Left forelimb (tissue), 1 donor: ENCODE measurements at regions not wholly inside any gene's neighbourhood (a gene's known extent, or its start where the extent isn't known, plus 50 kb on each side); places are given as distances from the start of the nearest gene placed in this dataset.

Experiments used
- DNase-seq: peaks from one replicate; pipeline ENCODE4 v3.0.0-alpha.2; 2018; ENCODE audit warnings: low spot score

GRCh38 chr4:41359836-41360213 is 103.1 kb downstream of the UCHL1 start:
- DNase-seq, result no peak

- DNase-seq, result peak; percentile 84
Observed at GRCh38 chr4:41360214-41360920, 103.6 kb downstream of the UCHL1 start.

GRCh38 chr4:41360921-41361793 is 104.4 kb downstream of the UCHL1 start:
- DNase-seq, result peak; percentile 78

GRCh38 chr4:41361794-41362526 is 105.2 kb downstream of the UCHL1 start:
- DNase-seq, result no peak

- no peak for DNase-seq
Observed at GRCh38 chr4:41362621-41363383, 106.1 kb downstream of the UCHL1 start.

- DNase-seq, result no peak
Observed at GRCh38 chr4:41363384-41363981, 106.8 kb downstream of the UCHL1 start.

- DNase-seq, result no peak
Observed at GRCh38 chr4:41364876-41365275, 108.1 kb downstream of the UCHL1 start.

- no peak for DNase-seq
Observed at GRCh38 chr4:41365681-41366080, 109.0 kb downstream of the UCHL1 start.

- DNase-seq, result no peak
Observed at GRCh38 chr4:41366911-41367517, 110.3 kb downstream of the UCHL1 start.

GRCh38 chr4:41369680-41370079 is 113.0 kb downstream of the UCHL1 start:
- no peak for DNase-seq

- no peak for DNase-seq
Observed at GRCh38 chr4:41373221-41373620, 116.5 kb downstream of the UCHL1 start.

GRCh38 chr4:41374490-41374889 is 117.8 kb downstream of the UCHL1 start:
- no peak for DNase-seq

GRCh38 chr4:41375561-41375960 is 118.8 kb downstream of the UCHL1 start:
- no peak for DNase-seq

- no peak for DNase-seq
Observed at GRCh38 chr4:41377196-41377595, 120.5 kb downstream of the UCHL1 start.

GRCh38 chr4:41379230-41379629 is 122.5 kb downstream of the UCHL1 start:
- no peak for DNase-seq

- DNase-seq, result no peak
Observed at GRCh38 chr4:41380511-41381157, 123.9 kb downstream of the UCHL1 start.

- no peak for DNase-seq
Observed at GRCh38 chr4:41381384-41381783, 124.7 kb downstream of the UCHL1 start.

- no peak for DNase-seq
Observed at GRCh38 chr4:41384992-41385391, 128.3 kb downstream of the UCHL1 start.

GRCh38 chr4:41385481-41385880 is 128.8 kb downstream of the UCHL1 start:
- DNase-seq, result no peak

- no peak for DNase-seq
Observed at GRCh38 chr4:41388080-41388479, 131.4 kb downstream of the UCHL1 start.

- DNase-seq, result no peak
Observed at GRCh38 chr4:41389356-41389755, 132.6 kb downstream of the UCHL1 start.
